Activated T-helper 2 cell treated with anti-CD3 and anti-CD28 coated beads, Interferon-gamma antibody, Interleukin-2, Interleukin-4, amounts not matched to agents 10 μg/mL and 5 μg/mL and 100 μg/mL, durations not matched to agents 14 hours and 24 hours and 36 hours (primary cell): ENCODE measurements at regions not wholly inside any gene's neighbourhood (a gene's known extent, or its start where the extent isn't known, plus 50 kb on each side); places are given as distances from the start of the nearest gene placed in this dataset.

Source experiments
- DNase-seq: peaks from one replicate; pipeline ENCODE4 v3.0.0; 2021; ENCODE audit warnings: low spot score
- H3K27ac Mint-ChIP-seq: one replicate; pipeline ENCODE4 v1.8.0; 2021; ENCODE audit warnings: mixed read lengths
- H3K27me3 Mint-ChIP-seq: one replicate; pipeline ENCODE4 v1.8.0; 2021; ENCODE audit warnings: low read depth, mixed read lengths
- H3K36me3 Mint-ChIP-seq: one replicate; pipeline ENCODE4 v1.8.0; 2021; ENCODE audit warnings: low read depth, mixed read lengths
- H3K4me1 Mint-ChIP-seq: one replicate; pipeline ENCODE4 v1.8.0; 2021; ENCODE audit warnings: low read depth, mixed read lengths
- H3K4me3 Mint-ChIP-seq: one replicate; pipeline ENCODE4 v1.8.0; 2021; ENCODE audit warnings: low read depth, mild to moderate bottlenecking, moderate library complexity, mixed read lengths
- H3K9me3 Mint-ChIP-seq: one replicate; pipeline ENCODE4 v1.8.0; 2021; ENCODE audit warnings: mixed read lengths
- intact Hi-C: fragments of 100-400 bp; cut with micrococcal nuclease; formaldehyde crosslinking; loops from one replicate; pipeline ENCODE4 v1.15.1; 2023

- no peaks in the 10 kb centered on the region for H3K36me3 Mint-ChIP-seq
- no peak overlapping the region for H3K4me3 Mint-ChIP-seq
- DNase-seq, result no peak
- peaks cover 24% of the 10 kb centered on the region for H3K9me3 Mint-ChIP-seq
- no peaks in the 10 kb centered on the region for H3K4me1 Mint-ChIP-seq
- H3K27me3 Mint-ChIP-seq, result no peaks in the 10 kb centered on the region
- H3K27ac Mint-ChIP-seq, result no peak overlapping the region
- intact Hi-C loops, result no loop called here
Observed at GRCh38 chr11:24321229-24321628, 175.6 kb upstream of the LUZP2 start.

- Mint-ChIP-seq H3K9me3 (peaks cover 16% of the 10 kb centered on the region), H3K36me3 (no peaks in the 10 kb centered on the region), H3K4me3 (no peak overlapping the region), H3K27ac (no peak overlapping the region), H3K4me1 (no peaks in the 10 kb centered on the region), H3K27me3 (no peaks in the 10 kb centered on the region)
- no peak for DNase-seq
- intact Hi-C loops, result no loop called here
Observed at GRCh38 chr11:24324211-24324610, 172.6 kb upstream of the LUZP2 start.

GRCh38 chr11:24344222-24344621 is 152.6 kb upstream of the LUZP2 start:
- Mint-ChIP-seq H3K9me3 (peaks cover 12% of the 10 kb centered on the region), H3K27me3 (no peaks in the 10 kb centered on the region), H3K36me3 (no peaks in the 10 kb centered on the region), H3K27ac (no peak overlapping the region), H3K4me3 (no peak overlapping the region), H3K4me1 (no peaks in the 10 kb centered on the region)
- intact Hi-C loops, result no loop called here
- no peak for DNase-seq

DNA sequence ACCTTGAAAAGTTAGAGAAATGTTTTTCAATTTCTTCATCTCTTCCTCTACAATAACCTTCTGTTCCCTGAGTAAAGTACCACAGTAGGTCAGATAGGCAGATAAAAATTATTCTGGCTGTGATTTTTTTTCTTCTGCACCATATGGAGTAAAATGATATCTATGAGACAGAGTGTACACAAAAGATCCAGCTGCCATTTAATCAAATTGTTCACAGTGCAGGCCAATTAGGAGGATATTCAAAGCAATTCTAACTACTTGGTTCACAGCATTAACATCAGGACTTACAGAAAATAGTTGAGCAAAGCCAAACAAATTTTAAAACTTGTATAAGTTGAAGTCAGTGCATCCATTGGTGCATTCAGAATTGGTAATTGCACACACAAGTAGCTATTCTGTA is 147.9 kb upstream of the LUZP2 start:
- H3K4me1 Mint-ChIP-seq, result no peaks in the 10 kb centered on the region

GRCh38 chr11:24351179-24351578 is 145.7 kb upstream of the LUZP2 start:
- Mint-ChIP-seq H3K36me3 (no peaks in the 10 kb centered on the region), H3K4me3 (no peak overlapping the region), H3K27ac (no peak overlapping the region), H3K27me3 (no peaks in the 10 kb centered on the region), H3K9me3 (peaks cover 12% of the 10 kb centered on the region), H3K4me1 (no peaks in the 10 kb centered on the region)
- intact Hi-C loops, result no loop called here
- DNase-seq, result no peak

More for the DNA sequence above, 147.9 kb upstream of the LUZP2 start:
- Mint-ChIP-seq H3K4me3 (no peak overlapping the region), H3K36me3 (no peaks in the 10 kb centered on the region), H3K9me3 (peaks cover 11% of the 10 kb centered on the region), H3K27ac (no peak overlapping the region), H3K27me3 (no peaks in the 10 kb centered on the region)
- intact Hi-C loops, result no loop called here
- DNase-seq, result no peak

GRCh38 chr11:24356501-24356900 is 140.4 kb upstream of the LUZP2 start:
- Mint-ChIP-seq H3K36me3 (no peaks in the 10 kb centered on the region), H3K27ac (no peak overlapping the region), H3K4me1 (no peaks in the 10 kb centered on the region), H3K9me3 (peaks cover 6% of the 10 kb centered on the region), H3K27me3 (no peaks in the 10 kb centered on the region), H3K4me3 (no peak overlapping the region)
- no peak for DNase-seq
- intact Hi-C loops, result no loop called here

DNA sequence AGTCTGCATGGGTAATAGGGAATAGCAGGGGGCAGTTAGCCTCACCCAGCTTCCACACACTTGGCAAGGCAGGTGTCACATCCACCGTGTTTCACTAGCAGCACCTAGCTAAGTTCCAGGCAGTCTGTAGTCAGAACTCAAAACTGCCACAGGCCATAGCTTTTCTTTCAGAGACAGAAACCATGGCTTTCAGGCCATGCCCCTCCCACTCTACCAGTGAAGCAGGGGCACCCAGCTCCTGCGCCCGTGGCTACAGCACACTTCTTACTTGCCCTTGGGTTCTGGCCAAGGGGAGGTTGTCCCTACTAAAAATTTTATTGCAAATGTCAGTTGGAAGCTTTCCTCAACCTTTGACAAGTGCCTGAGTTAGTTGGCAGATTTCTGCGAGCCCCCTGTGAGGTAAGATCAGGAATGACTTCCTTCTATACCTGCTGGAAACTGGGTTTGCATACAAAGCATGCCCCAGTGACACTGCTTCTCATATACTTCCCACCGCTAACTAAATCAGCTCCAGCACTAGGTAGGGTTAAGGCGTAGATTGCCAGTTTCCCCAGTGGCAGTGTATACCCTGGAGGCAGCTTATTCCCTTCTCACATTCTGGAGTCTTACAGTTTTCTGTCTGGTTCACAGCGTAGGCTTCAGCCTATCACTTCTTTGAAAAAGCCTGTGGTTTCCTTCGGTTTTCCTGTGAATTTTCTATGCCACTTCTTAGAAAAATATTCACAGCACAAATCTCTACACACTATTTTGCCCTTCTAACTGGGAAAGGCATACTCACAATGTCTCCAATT is 139.0 kb upstream of the LUZP2 start:
- Mint-ChIP-seq H3K9me3 (peaks cover 14% of the 10 kb centered on the region), H3K4me1 (no peaks in the 10 kb centered on the region), H3K36me3 (no peaks in the 10 kb centered on the region), H3K4me3 (no peak overlapping the region), H3K27me3 (no peaks in the 10 kb centered on the region), H3K27ac (no peak overlapping the region)
- DNase-seq, result no peak
- intact Hi-C loops, result no loop called here

DNA sequence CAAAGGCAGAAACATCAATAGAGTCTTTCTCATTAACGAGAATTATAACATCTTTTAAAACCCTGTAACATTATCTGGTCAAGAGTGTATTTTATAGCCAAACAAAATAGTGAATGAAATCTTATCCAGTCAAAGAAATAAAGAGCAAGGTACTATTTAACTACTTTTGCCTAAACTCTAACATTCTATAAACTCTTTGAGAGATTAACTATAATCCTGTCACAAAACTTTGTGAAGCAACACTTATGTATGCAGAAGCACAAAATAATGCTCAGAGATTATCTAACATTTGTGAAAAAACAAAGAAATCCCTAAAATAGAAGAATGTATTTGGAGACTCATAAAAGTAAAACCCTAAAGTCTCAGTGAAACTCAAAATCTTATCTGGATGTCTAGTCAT is 124.4 kb upstream of the LUZP2 start:
- no peak overlapping the region for H3K27ac Mint-ChIP-seq
- H3K36me3 Mint-ChIP-seq, result no peaks in the 10 kb centered on the region
- H3K27me3 Mint-ChIP-seq, result no peaks in the 10 kb centered on the region
- H3K4me1 Mint-ChIP-seq, result no peaks in the 10 kb centered on the region
- peaks cover 25% of the 10 kb centered on the region for H3K9me3 Mint-ChIP-seq
- H3K4me3 Mint-ChIP-seq, result no peak overlapping the region
- DNase-seq, result no peak
- intact Hi-C loops, result no loop called here

DNA sequence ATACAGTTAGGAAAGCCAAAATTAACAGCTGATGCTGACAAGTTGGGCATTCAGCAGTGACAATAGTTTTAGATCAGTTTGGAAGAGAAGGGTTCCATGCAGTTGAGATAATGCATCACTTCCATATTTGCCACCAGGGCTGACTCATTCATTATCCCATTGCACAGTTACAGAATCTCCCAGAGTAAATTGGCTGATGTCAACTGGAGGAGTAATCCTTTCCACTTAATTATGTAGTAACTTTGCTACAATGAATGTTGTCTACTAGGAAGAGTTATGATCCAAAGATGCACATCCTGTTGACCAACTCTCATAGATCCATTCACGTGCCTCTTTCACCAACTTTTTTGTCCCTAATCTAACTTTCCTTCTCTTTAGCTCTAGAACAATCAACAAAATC is 123.3 kb upstream of the LUZP2 start:
- H3K36me3 Mint-ChIP-seq, result no peaks in the 10 kb centered on the region

GRCh38 chr11:24375351-24375750 is 121.5 kb upstream of the LUZP2 start:
- no peaks in the 10 kb centered on the region for H3K4me1 Mint-ChIP-seq
- H3K27me3 Mint-ChIP-seq, result no peaks in the 10 kb centered on the region
- no peak for DNase-seq
- H3K4me3 Mint-ChIP-seq, result no peak overlapping the region
- intact Hi-C loops, result no loop called here
- H3K36me3 Mint-ChIP-seq, result no peaks in the 10 kb centered on the region
- peaks cover 40% of the 10 kb centered on the region for H3K9me3 Mint-ChIP-seq
- H3K27ac Mint-ChIP-seq, result no peak overlapping the region

More for the DNA sequence above, 123.3 kb upstream of the LUZP2 start:
- Mint-ChIP-seq H3K27me3 (no peaks in the 10 kb centered on the region), H3K4me3 (no peak overlapping the region), H3K9me3 (peaks cover 35% of the 10 kb centered on the region), H3K27ac (no peak overlapping the region), H3K4me1 (no peaks in the 10 kb centered on the region)
- intact Hi-C loops, result no loop called here
- DNase-seq, result no peak

DNA sequence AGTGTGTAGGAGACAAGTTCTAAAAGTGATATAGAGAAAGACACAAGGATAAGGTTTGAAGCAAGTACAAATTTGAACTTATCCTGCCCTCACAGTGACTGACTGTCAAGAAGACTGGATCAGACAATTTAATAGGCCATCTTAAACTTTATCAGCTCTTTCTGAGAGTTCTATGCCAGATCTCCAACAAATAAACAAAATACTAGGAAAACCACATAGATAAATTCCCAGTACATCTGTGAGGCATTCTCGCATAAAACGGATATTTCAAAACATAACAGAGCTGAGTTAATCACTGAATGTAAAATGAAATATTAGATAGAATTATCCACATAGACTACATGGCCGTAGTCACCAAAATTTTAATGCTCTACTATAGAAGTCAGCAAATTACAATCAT is 120.9 kb upstream of the LUZP2 start:
- Mint-ChIP-seq H3K27me3 (no peaks in the 10 kb centered on the region), H3K27ac (no peak overlapping the region), H3K4me3 (no peak overlapping the region), H3K4me1 (no peaks in the 10 kb centered on the region), H3K36me3 (no peaks in the 10 kb centered on the region), H3K9me3 (peaks cover 41% of the 10 kb centered on the region)
- no peak for DNase-seq
- intact Hi-C loops, result no loop called here

GRCh38 chr11:24383137-24383536 is 113.7 kb upstream of the LUZP2 start:
- no peak for DNase-seq
- H3K27me3 Mint-ChIP-seq, result no peaks in the 10 kb centered on the region
- H3K4me1 Mint-ChIP-seq, result no peaks in the 10 kb centered on the region
- peaks cover 21% of the 10 kb centered on the region for H3K9me3 Mint-ChIP-seq
- H3K36me3 Mint-ChIP-seq, result no peaks in the 10 kb centered on the region
- H3K27ac Mint-ChIP-seq, result no peak overlapping the region
- no peak overlapping the region for H3K4me3 Mint-ChIP-seq
- intact Hi-C loops, result no loop called here

DNA sequence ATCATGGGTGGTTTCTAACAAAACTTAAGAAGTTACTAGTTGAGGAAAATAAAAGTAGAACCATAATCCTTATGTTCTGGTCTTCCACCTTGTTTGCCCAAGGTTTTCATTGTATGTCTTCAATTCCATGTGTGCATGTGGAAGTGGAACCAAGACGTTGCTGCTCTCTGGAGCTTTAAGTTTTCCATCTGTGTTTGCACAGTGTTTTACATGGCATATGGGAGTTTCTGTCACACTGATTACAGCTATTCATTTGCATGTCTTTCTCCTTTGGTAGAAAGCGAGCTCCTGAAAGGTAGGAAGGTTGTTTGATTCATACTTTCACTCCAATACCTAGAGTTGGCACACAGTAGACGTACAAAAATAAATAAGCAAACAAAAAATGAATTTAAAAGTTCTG is 112.6 kb upstream of the LUZP2 start:
- intact Hi-C loops, result no loop called here
- H3K27me3 Mint-ChIP-seq, result no peaks in the 10 kb centered on the region
- peaks cover 17% of the 10 kb centered on the region for H3K9me3 Mint-ChIP-seq
- no peak overlapping the region for H3K4me3 Mint-ChIP-seq
- no peaks in the 10 kb centered on the region for H3K4me1 Mint-ChIP-seq
- H3K27ac Mint-ChIP-seq, result no peak overlapping the region
- no peak for DNase-seq
- H3K36me3 Mint-ChIP-seq, result no peaks in the 10 kb centered on the region
